Activated gamma-delta T cell treated with anti-CD3 and anti-CD28 coated beads, Interleukin-2, amount 50 U/mL, for 16 hours (primary cell): ENCODE measurements at regions not wholly inside any gene's neighbourhood (a gene's known extent, or its start where the extent isn't known, plus 50 kb on each side); places are given as distances from the start of the nearest gene placed in this dataset.
"Not testable (repeated sequence)": the region's sequence is repeated elsewhere in the genome, so short reads cannot be mapped to it uniquely, and the experiment has no call there.

Experiments used
- DNase-seq: peaks from one replicate; pipeline ENCODE4 v3.0.0-alpha.2; 2020; ENCODE audit warnings: low read depth

DNA sequence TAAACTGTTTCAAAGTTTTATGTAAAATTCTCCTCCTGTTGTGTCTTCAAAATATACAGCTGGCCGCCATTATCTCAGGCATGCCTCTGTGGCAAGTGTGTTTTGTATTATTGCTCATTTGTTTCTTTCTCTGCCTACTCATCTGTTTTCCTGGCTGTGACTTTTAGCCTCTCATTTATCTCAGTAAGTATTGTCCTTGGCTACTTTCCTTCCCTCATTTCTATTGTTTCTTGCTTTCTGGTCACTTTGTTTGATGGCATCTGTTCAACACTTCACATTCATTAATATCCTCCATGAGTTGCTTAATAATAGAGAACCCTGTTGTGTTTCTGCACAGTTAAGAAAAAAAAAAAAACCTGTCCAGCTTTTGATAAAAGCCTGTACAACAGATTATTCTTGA is 869.4 kb downstream of the PCDH17 start:
- no peak for DNase-seq

DNA sequence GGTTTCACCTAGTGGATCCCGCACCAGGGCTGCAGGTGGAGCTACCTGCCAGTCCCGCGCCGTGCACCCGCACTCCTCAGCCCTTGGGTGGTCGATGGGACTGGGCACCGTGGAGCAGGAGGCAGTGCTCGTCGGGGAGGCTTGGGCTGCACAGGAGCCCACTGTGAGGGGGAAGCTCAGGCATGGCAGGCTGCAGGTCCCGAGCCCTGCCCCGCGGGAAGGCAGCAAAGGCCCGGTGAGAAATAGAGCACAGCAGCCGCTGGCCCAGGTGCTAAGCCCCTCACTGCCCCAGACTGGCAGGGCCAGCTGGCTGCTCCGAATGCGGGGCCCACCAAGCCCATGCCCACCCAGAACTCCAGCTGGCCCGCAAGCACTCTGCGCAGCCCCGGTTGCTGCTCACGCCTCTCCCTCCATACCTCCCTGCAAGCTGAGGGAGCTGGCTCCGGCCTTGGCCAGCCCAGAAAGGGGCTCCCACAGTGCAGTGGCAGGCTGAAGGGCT is 872.7 kb downstream of the PCDH17 start:
- not testable (repeated sequence) for DNase-seq

DNA sequence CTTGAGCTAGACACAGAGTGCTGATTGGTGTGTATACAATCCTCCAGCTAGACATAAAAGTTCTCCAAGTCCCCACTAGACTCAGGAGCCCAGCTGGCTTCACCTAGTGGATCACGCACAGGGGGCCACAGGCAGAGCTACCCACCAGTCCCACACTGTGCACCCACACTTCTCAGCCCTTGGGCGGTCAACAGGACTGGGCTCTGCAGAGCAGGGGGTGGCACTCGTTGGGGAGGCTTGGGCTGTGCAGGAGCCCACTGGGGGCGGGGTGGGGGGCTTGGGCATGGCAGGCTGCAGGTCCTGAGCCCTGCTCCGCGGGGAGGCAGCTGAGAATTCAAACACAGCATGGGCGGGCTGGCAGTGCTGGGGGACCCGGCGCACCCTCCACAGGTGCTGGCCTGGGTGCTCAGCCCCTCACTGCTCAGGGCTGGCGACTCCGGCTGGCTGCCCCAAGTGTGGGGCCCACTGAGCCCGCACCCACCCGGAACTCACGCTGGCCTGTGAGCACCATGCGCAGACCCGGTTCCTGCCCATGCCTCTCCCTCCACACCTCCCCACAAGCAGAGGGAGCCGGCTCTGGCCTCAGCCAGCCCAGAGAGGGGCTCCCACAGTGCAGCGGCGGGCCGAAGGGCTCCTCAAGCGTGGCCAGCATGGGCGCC is 873.8 kb downstream of the PCDH17 start:
- not testable (repeated sequence) for DNase-seq

DNA sequence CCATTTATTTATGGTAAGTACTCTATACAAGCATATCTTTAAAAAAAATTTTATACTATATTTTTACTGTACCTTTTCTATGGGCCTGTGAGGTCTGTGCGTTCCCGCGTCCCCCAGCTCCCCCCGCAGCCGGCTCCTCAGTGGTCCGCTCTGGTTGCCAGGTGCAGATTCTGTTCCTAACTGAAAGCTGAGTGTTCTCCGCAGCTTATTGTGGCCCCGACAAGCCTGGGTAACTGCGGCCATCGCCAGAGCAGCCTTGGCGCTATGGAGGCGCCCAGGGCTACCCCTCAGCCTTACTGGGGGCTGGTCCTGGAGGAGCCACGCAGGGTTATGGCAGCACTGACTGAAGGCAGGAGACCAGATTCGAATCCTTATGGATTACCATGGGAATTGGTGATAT is 896.8 kb downstream of the PCDH17 start:
- DNase-seq = no peak

DNA sequence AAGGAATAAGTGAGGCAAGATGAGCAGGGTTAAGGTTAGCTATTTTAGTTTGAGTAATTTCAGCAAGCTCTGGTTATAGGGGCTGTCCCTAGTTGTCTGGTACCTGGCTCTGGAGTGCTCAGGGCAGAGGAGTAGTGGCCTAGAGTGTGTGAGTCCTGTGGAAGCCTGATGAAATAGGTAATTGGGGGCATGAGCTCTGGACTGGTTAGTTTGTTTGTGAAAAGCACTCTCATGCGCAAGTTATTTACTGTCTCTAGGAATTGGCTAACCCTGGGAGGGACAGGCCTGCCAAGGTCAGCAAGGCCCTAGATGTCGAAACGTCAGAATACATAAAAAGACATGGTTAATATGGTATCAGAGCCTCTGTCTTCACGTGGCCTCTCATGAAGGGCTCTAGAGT is 900.1 kb downstream of the PCDH17 start:
- no peak for DNase-seq

DNA sequence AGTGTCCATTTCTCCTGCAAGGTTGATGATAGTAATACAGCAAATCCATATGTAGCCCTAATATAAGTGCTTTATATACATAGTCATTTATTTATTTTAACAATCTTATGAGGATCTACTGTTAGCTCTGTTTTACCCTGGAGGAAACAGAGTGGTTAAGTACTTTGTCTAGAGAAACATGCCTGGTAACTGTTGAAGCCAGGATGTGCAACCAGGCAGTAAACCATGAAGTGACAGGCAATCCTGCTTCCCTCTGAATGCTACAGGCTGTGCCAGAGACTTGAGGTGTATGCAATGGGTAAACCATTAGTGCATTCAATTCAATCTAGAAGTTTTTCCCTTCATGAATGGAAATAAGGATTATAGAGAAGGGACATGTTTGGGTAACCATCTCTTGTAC is 911.0 kb downstream of the PCDH17 start:
- DNase-seq = no peak

DNA sequence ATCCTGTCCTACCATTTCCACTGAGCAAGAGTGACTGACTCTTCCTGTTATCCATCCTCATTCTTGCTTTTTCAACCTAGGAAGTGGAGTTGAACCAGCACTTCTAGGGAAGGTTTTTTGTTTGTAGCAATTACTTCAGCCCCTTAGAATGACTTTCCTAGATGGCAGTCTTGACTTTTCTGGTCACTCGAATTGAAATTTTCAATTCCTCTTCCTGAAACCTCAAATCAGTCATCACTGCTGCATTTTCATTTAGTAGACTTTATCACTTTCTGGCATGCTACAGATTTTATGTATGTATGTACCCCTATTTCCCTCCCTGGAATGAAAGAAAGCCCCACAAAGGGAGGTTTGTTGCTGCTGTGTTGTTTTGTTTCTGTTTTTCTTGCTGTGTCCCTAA is 915.9 kb downstream of the PCDH17 start:
- DNase-seq = no peak

DNA sequence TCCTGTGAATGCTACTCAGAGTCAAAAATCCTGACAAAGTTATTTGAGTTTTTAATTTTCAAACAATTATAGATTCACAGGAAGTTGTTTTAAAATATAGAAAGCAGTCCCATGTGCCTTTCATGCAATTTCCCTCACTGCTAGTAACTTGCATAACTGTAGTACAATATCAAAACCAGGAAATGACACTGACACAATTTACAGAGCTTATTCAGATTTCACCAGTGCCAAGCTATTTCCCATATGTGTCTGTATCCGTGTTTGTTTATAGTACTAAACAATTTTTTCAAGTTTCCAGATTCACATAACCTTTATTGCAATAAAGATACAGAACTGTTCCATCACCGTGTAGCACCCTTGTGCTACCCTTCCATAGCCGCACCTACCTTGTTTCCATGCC is 934.6 kb downstream of the PCDH17 start:
- DNase-seq = no peak

DNA sequence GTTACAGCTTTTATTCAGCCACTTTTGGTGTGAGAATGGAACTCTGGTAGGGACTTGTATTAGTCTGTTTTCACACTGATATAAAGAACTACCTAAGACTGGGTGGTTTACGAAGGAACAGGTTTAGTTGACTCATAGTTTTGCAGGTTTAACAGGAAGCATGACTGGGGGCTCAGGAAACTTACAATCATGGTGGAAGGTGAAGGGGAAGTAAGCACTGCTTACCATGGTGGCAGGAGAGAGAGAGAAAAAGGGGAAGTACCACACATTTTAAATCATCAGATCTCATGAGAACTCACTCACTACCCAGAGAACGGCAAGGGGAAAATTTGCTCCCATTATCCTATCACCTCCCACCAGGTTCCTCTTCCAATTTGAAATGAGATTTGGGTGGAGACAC is 942.2 kb downstream of the PCDH17 start:
- DNase-seq = no peak

DNA sequence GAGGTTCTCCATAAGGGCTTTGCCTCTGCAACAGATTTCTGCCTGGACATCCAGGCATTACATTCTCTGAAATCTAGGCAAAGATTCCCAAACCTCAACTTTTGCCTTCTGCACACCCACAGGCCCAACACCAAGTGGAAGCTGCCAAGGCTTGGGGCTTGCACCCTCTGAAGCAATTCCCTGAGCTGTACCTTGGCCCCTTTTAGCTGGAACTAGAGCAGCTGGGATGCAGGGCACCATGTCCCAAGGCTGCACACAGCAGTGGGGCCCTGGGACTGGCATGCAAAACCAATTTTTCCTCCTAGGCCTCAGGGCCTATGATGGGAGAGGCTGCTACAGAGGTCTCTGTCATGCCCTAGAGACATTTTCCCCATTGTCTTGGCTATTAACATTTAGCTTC is 943.2 kb downstream of the PCDH17 start:
- DNase-seq = no peak

DNA sequence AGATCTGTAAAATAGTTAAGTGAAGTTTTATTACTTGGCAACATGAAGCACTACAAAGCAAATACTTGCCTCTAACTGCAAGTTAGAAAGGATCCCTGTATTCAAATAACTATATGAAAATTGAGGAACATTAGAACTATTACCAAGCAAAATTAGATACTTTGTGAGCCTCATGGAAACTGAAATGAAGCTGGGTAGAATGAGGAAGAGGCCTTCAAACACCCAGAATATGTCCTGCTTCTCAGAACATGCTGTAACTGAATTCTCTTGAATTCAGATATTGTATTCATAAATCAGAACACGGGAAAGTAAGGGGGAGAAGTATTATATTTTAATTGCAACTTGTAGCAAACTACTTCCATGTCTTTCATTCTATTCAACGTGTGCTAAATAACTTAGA is 947.9 kb downstream of the PCDH17 start:
- DNase-seq = no peak

DNA sequence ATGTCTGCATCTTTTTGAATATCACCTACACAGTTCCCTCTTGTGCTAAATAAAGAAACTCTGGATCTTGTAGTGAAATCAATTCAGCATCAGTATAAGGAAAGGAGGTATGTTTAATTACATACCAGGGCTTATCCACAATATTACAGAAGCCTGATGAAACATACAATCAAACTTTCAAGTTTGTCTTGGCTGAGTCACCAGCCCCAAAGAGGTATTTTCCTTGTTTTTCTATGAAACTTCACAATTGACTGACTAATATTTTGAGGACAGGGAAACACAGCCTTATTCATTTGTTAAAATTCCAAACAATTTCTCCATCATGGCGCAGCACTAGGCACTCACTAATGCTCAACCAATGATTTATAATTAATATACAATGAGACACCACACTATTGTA is 952.4 kb downstream of the PCDH17 start:
- no peak for DNase-seq

DNA sequence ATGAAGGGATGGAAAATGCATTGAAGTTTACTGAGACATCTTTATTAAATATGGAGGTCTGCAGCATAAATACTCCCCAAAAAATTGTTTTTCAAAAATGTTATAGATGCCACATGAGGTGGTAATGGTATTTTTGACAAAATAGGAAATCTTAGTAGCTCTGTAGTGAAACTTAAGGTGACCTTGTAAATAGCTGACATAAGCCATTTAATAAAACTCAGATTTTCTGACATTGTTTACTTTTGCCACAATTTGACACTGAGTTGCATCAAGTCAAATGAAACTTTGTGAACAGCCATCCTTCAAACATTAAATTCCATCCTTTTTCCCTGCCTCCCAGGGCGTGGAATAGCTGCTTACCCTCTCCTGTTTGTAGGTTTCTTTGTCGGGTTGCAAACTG is 953.1 kb downstream of the PCDH17 start:
- no peak for DNase-seq

DNA sequence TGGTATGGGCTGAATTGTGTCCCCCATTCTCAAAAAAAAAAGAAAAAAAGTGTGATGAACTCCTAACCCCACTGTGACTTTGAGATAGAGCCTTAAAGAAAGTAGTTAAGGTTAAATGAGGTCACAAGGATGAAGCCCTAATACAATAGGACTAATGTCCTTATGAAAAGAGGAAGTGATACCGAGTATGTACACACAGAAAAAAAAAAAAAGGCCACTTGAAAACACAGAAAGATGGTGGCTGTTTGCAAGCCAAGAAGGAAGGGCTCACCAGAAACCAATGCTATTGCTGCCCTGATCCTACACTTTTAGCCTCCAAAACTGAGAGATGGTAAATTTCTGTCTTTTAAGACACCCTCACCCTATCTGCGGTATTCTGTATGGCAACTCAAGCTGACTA is 955.6 kb downstream of the PCDH17 start:
- DNase-seq = no peak

DNA sequence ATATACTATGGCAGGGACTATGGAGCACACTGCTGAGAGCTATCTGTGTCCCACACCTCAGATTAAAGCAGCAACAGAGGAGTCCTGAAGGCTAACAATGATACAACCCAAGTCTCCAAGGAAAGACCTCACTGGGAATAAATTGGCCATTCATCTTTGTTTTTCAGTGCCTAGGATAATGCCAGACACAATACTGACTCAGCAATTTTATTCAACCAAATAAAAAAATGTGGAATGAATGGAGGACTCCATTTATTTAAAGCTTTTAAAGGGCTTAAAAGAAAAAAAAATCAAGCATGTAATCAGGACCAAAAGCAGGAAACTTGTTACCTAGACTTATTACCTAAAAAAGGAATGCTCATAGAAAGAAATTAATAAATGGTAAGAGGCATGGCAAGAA is 960.5 kb downstream of the PCDH17 start:
- no peak for DNase-seq

DNA sequence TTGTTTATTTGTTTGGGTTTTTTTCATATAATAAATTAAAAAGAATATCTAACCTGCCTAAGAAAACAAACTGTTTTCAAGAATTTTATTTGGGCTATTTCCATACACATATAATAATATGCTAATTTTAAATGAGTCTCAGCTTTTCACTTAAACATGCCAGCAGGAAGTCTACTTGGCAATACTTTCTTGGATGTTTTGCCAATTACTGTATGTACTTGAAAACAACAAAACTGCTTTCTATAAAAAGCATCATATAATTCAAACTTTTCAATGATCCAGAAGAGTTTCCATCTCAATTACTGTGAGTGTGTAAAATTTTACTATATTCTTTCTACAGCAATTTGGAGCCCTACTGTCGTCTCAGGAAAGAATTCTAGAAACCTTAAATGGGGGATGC is 961.2 kb downstream of the PCDH17 start:
- DNase-seq = no peak

DNA sequence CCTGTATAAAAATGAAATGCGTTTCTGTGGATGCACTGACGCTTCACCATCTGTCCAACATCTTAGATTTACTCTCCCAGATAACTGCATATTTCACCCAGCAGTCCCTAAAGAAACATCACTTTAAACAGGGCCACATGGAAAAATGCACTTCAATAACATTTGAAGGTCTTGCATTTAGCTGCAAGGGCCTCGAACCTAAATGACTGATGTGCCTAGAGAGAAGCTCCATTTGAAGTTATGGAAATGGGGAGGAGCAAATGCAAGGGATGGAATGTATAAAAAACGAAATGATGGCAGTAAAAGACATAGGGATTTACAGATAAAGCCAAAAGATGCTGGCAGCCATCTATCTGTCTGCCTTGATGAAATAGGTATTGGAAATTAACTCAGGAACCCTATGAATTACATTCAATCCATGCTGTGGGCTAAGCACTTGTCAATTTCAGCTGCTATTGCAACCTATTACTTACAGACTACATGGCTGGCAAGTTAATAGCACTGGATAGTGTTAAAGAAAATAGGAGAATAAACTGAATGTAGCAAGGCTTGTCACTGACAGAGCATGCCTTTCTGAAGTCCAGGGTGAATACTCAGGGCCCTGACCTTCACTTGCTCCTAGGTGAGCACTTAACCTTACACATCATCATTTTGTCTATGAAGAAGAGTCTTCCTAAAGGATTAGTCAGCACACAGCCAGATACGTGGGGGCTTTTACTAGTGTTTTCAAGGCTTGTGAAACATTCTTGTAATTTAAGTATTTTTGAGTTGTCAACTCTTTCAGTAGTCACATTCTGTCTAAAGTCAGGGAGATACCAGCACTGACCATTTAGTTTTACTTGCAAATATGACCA is 963.4 kb downstream of the PCDH17 start:
- DNase-seq = no peak

DNA sequence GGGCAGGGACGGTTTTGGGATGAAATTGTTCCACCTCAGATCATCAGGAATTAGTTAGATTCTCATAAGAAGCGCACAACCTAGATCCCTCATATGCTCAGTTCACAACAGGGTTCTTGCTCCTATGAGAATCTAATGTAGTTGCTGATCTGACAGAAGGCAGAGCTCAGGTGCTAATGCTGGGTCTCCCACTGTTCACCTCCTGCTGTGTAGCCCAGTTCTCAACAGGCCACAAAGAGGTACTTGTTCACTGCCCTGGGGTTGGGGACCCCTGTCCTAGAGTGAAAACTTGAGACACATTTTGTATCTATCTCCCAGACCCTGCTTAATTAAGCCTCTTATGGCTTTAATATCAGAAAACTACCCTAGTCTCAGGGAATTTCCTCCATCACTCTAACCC is 966.0 kb downstream of the PCDH17 start:
- no peak for DNase-seq

DNA sequence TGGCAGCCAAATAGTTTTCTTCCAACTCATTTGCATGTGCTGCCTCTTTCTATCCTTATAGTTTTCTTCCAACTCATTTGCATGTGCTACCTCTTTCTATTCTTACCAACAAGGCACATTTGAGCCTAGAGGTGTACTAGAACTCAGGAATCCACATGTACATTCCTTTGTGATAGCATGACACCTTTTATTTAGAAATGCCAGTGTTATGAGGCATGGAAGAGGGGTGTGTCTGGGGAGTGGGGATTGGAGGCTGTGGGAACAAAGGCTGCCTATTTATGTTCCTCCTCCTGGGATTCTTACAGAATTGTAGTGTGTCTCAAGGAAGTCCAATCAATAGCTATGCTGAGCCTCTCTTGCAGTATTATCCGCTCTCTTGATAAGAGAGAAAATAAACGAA is 966.7 kb downstream of the PCDH17 start:
- no peak for DNase-seq

DNA sequence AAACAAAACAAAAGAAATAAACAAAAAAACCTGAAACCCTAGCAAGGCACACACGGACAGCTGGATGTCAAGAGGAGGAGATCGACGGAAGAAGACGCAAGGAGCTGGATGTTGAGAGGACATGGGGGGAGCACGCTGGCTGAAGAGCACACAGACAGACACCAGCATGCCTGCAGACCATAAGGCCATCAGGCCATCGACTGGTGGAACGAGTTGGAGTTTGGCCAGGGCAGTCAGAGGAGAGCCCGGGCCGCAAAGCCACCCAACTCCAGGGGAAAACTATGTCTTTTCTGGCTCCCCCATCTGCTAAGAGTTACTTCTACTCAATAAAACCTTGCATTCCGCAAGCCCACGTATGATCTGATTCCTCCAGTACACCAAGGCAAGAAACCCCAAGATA is 979.6 kb downstream of the PCDH17 start:
- no peak for DNase-seq

DNA sequence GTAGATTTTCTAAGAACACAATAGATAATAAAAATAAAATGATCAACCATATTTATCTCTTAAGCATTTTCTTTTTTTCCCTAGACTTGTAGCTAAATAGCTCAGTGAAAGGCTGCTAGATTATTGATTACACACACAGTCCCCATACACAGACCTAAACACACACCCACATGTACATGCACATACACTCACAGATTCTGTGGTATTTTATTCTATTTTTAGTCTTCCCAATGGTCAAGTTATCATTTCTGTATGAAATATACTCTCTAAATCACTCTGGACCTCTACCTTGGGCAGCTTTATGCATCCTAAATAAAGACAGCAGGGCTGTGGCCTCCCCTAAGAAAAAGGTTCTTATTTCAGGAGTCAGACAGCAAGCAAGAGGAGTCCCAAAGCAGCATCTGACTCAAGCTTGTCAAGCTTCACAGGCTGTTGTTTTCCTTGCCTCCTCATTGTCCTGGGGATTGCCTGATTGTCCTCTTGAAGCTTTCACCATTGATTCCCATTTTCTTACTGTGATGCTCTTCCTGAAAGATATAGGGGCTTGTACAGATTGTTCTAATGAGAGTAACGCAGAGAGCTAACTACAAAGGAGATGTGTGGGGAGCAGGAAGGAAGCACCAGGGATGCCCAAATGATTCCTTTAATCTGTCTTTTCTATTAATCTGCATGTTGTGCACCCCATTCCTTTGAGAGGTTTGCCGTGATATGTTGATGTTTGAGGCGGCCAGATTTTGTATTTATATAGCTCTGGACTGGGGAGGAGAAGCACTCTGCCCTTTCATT is 986.5 kb downstream of the PCDH17 start:
- no peak for DNase-seq

DNA sequence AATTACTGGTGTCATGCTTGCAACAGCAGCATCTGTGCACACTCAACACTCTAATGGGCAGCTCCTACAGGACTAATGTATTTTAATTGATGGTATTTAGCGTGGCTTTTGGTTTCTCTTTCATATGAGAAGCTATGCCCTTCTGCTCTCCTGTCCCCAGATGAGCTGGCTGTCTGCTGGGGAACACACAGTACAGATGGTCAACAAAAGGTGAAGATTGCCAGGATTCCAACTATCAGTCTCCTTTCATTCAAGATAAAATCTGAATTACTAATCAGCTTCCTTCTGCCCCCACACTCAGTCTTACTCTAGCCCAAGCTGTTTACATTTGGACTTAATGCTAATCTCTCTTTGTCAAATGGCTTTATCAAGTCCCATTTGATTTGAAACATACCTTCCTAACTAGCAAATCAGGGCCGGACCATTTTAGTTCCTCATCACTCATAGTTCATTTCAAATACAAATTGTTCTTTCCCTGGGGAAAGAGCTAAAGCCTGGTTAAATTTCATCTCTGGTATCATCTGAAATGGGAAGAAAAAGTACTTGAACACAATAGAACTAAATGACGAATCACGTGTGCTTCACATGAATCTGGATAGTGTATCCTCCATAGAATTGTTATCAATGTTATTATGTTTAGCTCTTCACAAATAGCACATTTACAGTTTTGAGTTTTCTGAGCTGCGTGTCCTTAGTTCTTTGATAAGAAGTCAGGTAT is 988.0 kb downstream of the PCDH17 start:
- no peak for DNase-seq
